ENCODE measurements at regions not wholly inside any gene's neighbourhood (a gene's known extent, or its start where the extent isn't known, plus 50 kb on each side); places are given as distances from the start of the nearest gene placed in this dataset.
"Not testable (repeated sequence)": the region's sequence is repeated elsewhere in the genome, so short reads cannot be mapped to it uniquely, and the experiment has no call there.

DNA sequence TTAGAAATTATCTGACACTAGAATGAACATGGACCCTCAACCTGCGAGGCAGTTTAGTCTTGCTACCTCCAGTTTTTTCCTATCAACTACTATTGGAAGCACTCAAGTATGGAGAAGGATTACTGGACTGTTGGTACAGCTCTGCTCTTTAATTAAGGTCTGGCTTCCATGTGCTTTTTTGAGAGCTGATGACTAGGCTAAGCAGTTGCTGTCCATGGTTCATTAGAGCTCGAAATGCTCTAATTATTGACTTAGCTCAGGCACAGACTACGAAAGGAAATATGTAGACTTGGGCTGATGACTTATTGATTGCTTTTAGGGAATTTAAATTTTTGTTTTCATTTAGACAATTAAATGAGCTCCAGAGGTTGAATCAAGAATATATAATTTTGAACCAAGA, 1281.6 kb downstream of the HACE1 start:
- DNase-seq (ENCODE audit: low spot score): no peak

GRCh38 chr6:103570431-103570830, 1289.3 kb downstream of the HACE1 start:
- DNase-seq (ENCODE audit: low spot score): no peak

- DNase-seq (ENCODE audit: low spot score): no peak
Measured at GRCh38 chr6:103554911-103555310, 1304.8 kb downstream of the HACE1 start.

- DNase-seq (ENCODE audit: low spot score): no peak
Measured at GRCh38 chr6:103538381-103538780, 1321.3 kb downstream of the HACE1 start.

- DNase-seq (ENCODE audit: low spot score): no peak
Measured at GRCh38 chr6:103534814-103535213, 1324.9 kb downstream of the HACE1 start.

DNA sequence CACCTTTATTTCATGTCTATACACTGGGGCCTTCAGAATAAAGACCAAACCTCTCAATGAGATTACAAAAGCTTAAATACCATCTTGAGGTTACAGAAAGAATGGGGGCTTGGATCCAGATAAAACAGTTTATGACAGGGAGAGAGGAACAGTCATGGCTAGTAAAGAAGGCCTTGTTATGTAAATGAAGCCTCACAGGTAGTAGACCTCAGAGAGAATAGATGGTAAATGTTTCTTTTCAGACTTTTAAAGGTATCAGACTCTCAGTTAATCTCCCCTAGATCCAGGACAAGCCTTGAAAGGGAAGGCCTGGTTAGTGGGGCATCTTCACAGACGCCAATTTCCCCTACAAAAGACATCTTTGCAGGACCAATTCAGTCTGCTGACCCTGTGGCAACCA, 1325.6 kb downstream of the HACE1 start:
- no peak for DNase-seq (ENCODE audit: low spot score)

DNA sequence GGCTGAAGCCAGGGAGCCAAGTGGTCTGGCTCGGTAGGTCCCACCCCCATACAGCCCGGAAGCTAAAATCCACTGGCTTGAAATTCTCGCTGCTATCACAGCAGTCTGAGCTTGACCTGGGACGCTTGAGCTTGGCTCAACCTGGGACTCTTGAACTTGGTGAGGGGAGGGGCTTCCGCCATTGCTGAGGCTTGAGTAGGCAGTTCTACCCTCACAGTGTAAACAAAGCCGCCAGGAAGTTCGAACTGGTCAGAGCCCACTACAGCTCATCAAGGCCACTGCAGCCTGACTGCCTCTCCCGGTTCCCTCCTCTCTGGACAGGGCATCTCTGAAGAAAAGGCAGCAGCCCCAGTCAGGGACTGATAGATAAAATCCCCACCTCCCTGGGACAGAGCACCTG, 1337.7 kb downstream of the HACE1 start:
- DNase-seq (ENCODE audit: low spot score): no peak

DNA sequence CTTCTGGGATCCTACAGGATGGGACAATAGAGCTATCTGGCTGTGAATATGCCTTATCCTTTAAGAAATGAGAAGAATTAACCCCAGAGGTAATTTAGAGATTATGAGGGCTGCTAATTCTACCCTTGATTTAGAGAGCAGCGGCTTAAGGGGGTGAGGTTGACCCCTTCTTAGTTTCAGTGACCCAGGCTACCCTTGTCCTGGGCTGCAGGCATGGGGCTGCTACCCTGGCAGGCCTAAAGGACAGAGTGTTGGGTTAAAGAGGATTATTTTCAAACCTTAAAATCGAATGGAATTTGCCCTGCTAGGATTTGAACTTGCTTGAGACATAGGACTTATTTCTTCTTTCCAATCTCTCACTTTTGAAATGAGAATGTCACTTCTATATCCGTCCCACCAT, 1343.4 kb downstream of the HACE1 start:
- no peak for DNase-seq (ENCODE audit: low spot score)

- DNase-seq (ENCODE audit: low spot score): no peak
Measured at GRCh38 chr6:103507052-103507451, 1352.7 kb downstream of the HACE1 start.

GRCh38 chr6:103505155-103505518, 1354.6 kb downstream of the HACE1 start:
- no peak for DNase-seq (ENCODE audit: low spot score)

GRCh38 chr6:103504501-103505154, 1355.1 kb downstream of the HACE1 start:
- no peak for DNase-seq (ENCODE audit: low spot score)

DNA sequence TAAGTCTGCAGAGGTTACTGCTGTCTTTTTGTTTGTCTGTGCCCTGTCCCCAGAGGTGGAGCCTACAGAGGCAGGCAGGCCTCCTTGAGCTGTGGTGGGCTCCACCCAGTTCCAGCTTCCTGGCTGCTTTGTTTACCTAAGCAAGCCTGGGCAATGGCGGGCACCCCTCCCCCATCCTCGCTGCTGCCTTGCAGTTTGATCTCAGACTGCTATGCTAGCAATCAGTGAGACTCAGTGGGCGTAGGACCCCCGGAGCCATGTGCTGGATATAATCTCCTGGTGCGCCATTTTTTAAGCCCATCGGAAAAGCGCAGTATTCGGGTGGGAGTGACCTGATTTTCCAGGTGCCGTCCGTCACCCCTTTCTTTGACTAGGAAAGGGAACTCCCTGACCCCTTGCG, 1363.1 kb downstream of the HACE1 start:
- not testable (repeated sequence) for DNase-seq (ENCODE audit: low spot score)

DNA sequence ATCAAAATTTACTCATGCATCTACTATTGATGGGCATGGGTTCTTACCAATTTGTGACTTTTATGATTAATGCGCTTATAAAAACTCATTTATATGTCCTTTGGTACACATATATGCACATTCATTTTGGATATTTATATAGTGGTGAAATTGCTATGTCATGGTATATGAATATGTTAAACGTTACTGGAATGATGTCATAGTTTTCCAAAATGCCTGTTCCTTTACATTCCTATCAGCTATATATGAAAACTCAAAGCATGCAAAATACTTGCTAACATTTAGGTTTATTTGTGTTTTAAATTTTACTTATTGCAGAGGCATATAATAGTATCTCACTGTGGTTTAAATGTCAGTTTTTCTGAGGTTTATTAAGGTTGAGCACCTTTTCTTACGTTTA, 1403.1 kb downstream of the HACE1 start:
- DNase-seq (ENCODE audit: low spot score): no peak

GRCh38 chr6:103455275-103455674, 1404.4 kb downstream of the HACE1 start:
- no peak for DNase-seq (ENCODE audit: low spot score)

DNA sequence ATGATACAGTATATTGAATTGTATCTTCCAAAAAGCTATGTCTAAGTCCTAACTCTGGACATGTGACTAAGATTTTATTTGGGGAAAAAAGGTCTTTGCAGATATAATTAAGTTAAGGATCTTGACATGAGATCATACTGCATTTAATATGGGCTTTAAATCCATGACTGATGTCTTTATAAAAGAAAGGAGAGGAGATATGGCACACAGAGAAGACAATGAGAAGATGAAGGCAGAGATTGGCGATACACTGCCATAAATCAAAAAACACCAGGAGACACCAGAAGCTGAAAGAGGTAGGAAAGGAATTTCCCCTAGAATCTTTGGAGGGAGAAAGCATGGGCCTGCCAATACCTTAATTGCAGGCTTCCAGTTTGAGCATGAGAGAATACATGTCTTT, 1450.2 kb downstream of the HACE1 start:
- no peak for DNase-seq (ENCODE audit: low spot score)

DNA sequence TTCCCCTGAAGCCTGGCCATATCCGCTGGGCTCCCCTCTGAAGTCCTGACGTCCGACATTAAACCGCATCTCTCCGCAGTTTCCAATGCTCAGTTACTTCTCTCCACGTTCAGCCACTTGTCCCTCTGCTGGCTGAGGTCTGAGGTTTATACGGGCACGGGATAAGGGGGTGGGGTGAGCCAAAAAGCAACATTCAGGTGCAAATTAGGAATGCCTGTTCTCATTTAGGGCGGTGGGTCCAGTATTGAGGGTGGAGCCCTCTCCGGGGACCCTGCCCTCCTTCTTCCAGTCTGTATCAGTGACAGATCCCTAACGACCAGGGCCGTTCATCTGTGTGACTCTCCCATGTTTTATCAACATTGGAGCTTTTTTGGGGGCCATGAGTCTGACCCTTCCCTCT, 1454.4 kb downstream of the HACE1 start:
- DNase-seq (ENCODE audit: low spot score): no peak

- no peak for DNase-seq (ENCODE audit: low spot score)
Measured at GRCh38 chr6:103404799-103405198, 1454.9 kb downstream of the HACE1 start.

- no peak for DNase-seq (ENCODE audit: low spot score)
Measured at GRCh38 chr6:103396768-103397167, 1463.0 kb downstream of the HACE1 start.

GRCh38 chr6:103379272-103379671, 1480.4 kb downstream of the HACE1 start:
- DNase-seq (ENCODE audit: low spot score): no peak

- DNase-seq (ENCODE audit: low spot score): no peak
Measured at GRCh38 chr6:103367212-103367611, 1492.5 kb downstream of the HACE1 start.

DNA sequence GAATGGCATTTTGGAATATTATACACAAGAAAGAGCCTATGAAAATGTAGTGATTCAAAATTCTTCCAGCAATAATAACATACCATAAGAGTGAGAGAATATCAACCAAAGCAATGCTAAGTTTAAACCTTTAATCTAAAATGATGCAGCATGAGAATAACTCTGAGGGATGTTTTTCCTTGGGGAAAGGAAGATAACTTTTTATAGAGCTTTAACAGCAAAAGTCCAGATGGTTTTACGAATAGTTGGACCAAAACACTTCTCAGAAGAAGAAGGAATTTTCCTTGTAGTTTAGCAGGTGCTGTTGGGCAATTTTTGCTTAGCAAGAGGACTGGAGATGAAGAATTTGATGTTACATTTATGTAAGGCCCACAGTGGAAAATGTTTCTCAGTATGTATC, 1503.2 kb downstream of the HACE1 start:
- DNase-seq (ENCODE audit: low spot score): no peak

DNA sequence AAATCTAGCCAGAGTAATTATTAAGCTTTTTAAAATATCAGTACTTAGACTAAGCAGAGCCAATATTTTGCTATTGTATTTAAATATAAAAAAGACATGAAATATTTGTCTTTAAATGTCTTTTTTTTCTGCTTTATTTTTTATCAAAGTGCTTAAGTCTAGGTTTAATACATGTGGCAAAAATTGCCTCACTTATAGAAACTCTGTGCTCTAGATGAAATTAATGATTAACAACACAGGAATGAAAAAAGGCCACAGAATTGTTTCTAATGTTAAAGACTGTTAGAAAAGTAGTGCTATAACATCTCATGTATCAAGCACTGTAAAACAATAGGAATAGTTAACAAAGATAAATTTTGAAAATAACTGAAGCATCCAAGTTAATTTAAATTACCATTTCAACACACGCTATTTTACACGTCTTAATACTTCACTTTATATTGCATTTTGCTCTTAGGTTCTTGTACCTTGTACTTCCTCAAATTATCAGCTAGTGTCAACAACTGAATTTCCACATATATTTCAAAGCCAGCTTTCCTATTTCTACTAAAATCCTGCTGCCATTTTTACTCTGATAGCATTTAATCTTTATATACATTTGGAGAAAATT, 1515.1 kb downstream of the HACE1 start:
- DNase-seq (ENCODE audit: low spot score): no peak

DNA sequence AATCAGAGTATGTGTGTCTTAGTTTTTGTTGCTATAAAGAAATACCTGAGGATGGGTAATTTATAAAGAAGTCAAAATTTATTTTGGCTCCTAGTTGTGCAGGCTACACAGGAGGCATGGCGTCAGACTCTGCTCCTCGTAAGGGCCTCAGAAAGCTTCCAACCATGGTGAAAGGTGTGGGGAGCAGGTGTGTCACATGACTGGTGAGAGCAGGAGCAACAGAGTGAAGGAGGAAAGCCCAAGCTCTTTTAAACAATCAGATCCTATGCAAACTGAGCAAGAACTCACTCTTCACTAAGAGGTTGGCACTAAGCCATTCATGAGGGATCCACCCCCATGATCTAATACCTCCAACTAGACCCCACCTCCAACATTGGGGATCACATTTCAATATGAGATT, 1524.3 kb downstream of the HACE1 start:
- DNase-seq (ENCODE audit: low spot score): no peak
